LNCAP (cell line): ENCODE measurements at regions not wholly inside any gene's neighbourhood (a gene's known extent, or its start where the extent isn't known, plus 50 kb on each side); places are given as distances from the start of the nearest gene placed in this dataset.

Experiments used
- CTCF ChIP-seq: fragments of 450-650 bp; IDR thresholded peaks from 2 replicates; pipeline ENCODE4 v1.5.1; 2017; ENCODE audit warnings: mild to moderate bottlenecking

GRCh38 chr6:170025341-170025911 lies 265.5 kb downstream of the DLL1 start:
- TF ChIP-seq CTCF, result no peak

GRCh38 chr6:170024940-170025339 lies 265.9 kb downstream of the DLL1 start:
- no peak for TF ChIP-seq CTCF

- TF ChIP-seq CTCF, result no peak
These were observed 267.0 kb downstream of the DLL1 start for GRCh38 chr6:170023620-170024521.

GRCh38 chr6:170022827-170023619 lies 267.9 kb downstream of the DLL1 start:
- TF ChIP-seq CTCF, result no peak

- no peak for TF ChIP-seq CTCF
These were observed 268.6 kb downstream of the DLL1 start for GRCh38 chr6:170022291-170022722.

- TF ChIP-seq CTCF, result no peak
These were observed 269.3 kb downstream of the DLL1 start for GRCh38 chr6:170021579-170021978.

- TF ChIP-seq CTCF, result no peak
These were observed 268.6 kb downstream of the ERMARD start for GRCh38 chr6:170019818-170020583.
